GM23248 (cell line): ENCODE measurements at regions not wholly inside any gene's neighbourhood (a gene's known extent, or its start where the extent isn't known, plus 50 kb on each side); places are given as distances from the start of the nearest gene placed in this dataset.

Experiments
- DNase-seq: peaks from one replicate; pipeline ENCODE4 v3.0.0-alpha.2; 2015
- H2AFZ ChIP-seq: fragments of 200-600 bp; sonication (generic); 2 replicates; pipeline ENCODE4 v1.6.1; 2016; ENCODE audit warnings: antibody characterized with exemption
- H3F3A ChIP-seq: fragments of 200-600 bp; sonication (generic); 2 replicates; pipeline ENCODE4 v1.6.1; 2016; ENCODE audit warnings: mild to moderate bottlenecking, antibody characterized with exemption, mixed run types; ENCODE audit not compliant: insufficient read depth
- H3K27ac ChIP-seq: fragments of 200-600 bp; sonication (generic); 2 replicates; pipeline ENCODE4 v1.5.1; 2016; ENCODE audit warnings: mild to moderate bottlenecking
- H3K27me3 ChIP-seq: fragments of 200-600 bp; sonication (generic); replicated peaks from 2 replicates; pipeline ENCODE4 v1.6.1; 2016; ENCODE audit warnings: mild to moderate bottlenecking; ENCODE audit not compliant: insufficient read depth
- H3K36me3 ChIP-seq: fragments of 200-600 bp; sonication (generic); 2 replicates; pipeline ENCODE4 v1.6.1; 2016; ENCODE audit warnings: low read depth, mild to moderate bottlenecking
- H3K4me1 ChIP-seq: fragments of 200-600 bp; sonication (generic); 2 replicates; pipeline ENCODE4 v1.6.1; 2016; ENCODE audit warnings: mild to moderate bottlenecking; ENCODE audit not compliant: insufficient read depth
- H3K4me2 ChIP-seq: fragments of 200-600 bp; sonication (generic); one replicate; pipeline ENCODE4 v1.6.1; 2016; ENCODE audit warnings: mild to moderate bottlenecking; ENCODE audit not compliant: unreplicated experiment
- H3K4me3 ChIP-seq: fragments of 200-600 bp; sonication (generic); 2 replicates; pipeline ENCODE4 v1.5.1; 2016; ENCODE audit warnings: mild to moderate bottlenecking
- H3K79me2 ChIP-seq: fragments of 200-600 bp; sonication (generic); 2 replicates; pipeline ENCODE4 v1.6.1; 2016; ENCODE audit warnings: mild to moderate bottlenecking; ENCODE audit not compliant: insufficient read depth
- H3K9ac ChIP-seq: fragments of 200-600 bp; sonication (generic); 2 replicates; pipeline ENCODE4 v1.6.1; 2016; ENCODE audit warnings: mild to moderate bottlenecking
- H3K9me2 ChIP-seq: fragments of 200-600 bp; sonication (generic); 2 replicates; pipeline ENCODE4 v1.6.1; 2016; ENCODE audit warnings: mixed run types, mild to moderate bottlenecking, moderate library complexity; ENCODE audit not compliant: insufficient read depth
- H3K9me3 ChIP-seq: fragments of 200-600 bp; sonication (generic); one replicate; pipeline ENCODE4 v1.6.1; 2017; ENCODE audit warnings: low read depth
- H4K20me1 ChIP-seq: fragments of 200-600 bp; sonication (generic); 2 replicates; pipeline ENCODE4 v1.6.0; 2016; ENCODE audit not compliant: insufficient read depth
- EZH2 ChIP-seq: fragments of 200-600 bp; sonication (generic); IDR thresholded peaks from 2 replicates; pipeline ENCODE4 v1.6.1; 2018; ENCODE audit warnings: antibody characterized with exemption, mild to moderate bottlenecking; ENCODE audit not compliant: insufficient read depth, poor library complexity, severe bottlenecking
- EZH2phosphoT487 ChIP-seq: fragments of 200-600 bp; sonication (generic); IDR thresholded peaks from 2 replicates; pipeline ENCODE4 v1.6.1; 2018; ENCODE audit warnings: antibody characterized with exemption, moderate library complexity, mild to moderate bottlenecking, low read depth; ENCODE audit not compliant: insufficient read depth
- WGBS, 2 experiments: methylation state at CpG; one replicate each; pipeline ENCODE4 v1.1.6; 2015 to 2017; ENCODE audit warnings: low lambda C conversion rate in 2 of 2, low coverage in 1 of 2; ENCODE audit errors: missing lambda C conversion rate in 2 of 2; 5-methylcytosine and 5-hydroxymethylcytosine counted together
- in situ Hi-C: fragments of 300-500 bp; cut with MboI; formaldehyde crosslinking; loops from 2 replicates; pipeline ENCODE4 v1.15.0; 2020

GRCh38 chr5:142405814-142406395, 81.1 kb upstream of the SPRY4 start:
- no peak for TF ChIP-seq EZH2phosphoT487
- TF ChIP-seq EZH2 = no peak
- H3K4me1 ChIP-seq = no peaks in the 10 kb centered on the region
- no peak overlapping the region for H3K27ac ChIP-seq
- WGBS, 2 experiments = 84 to 85% methylated on average over 6 of the region's 6 CpGs
- in situ Hi-C loops = no loop called here
- H3K27me3 ChIP-seq = no peaks in the 10 kb centered on the region
- H3K4me2 ChIP-seq = no peak overlapping the region
- H3K79me2 ChIP-seq = no peaks in the 10 kb centered on the region
- H3K4me3 ChIP-seq = no peak overlapping the region
- no peaks in the 10 kb centered on the region for H4K20me1 ChIP-seq
- H3K9me2 ChIP-seq = no peaks in the 10 kb centered on the region
- H2AFZ ChIP-seq = no peak overlapping the region
- H3K9me3 ChIP-seq = no peaks in the 10 kb centered on the region
- no peaks in the 10 kb centered on the region for H3K36me3 ChIP-seq
- no peak overlapping the region for H3K9ac ChIP-seq
- no peak for DNase-seq
- H3F3A ChIP-seq = no peaks in the 10 kb centered on the region

- Histone ChIP-seq H2AFZ (no peak overlapping the region), H3K9me2 (no peaks in the 10 kb centered on the region), H3F3A (no peaks in the 10 kb centered on the region), H3K9me3 (no peaks in the 10 kb centered on the region), H3K4me3 (no peak overlapping the region), H3K4me1 (no peaks in the 10 kb centered on the region), H3K36me3 (no peaks in the 10 kb centered on the region), H3K79me2 (no peaks in the 10 kb centered on the region), H3K4me2 (no peak overlapping the region), H3K27me3 (no peaks in the 10 kb centered on the region), H3K9ac (no peak overlapping the region), H4K20me1 (no peaks in the 10 kb centered on the region), H3K27ac (no peak overlapping the region)
- DNase-seq = no peak
- in situ Hi-C loops = no loop called here
- 84 to 86% methylated on average over 6 of the region's 6 CpGs for WGBS, 2 experiments
- no peak for TF ChIP-seq EZH2phosphoT487
Observed at GRCh38 chr5:142405023-142405422, 80.2 kb upstream of the SPRY4 start.

GRCh38 chr5:142404046-142404477, 79.2 kb upstream of the SPRY4 start:
- Histone ChIP-seq H3F3A (no peaks in the 10 kb centered on the region), H3K9me2 (no peaks in the 10 kb centered on the region), H3K4me3 (no peak overlapping the region), H3K27ac (no peak overlapping the region), H2AFZ (no peak overlapping the region), H3K27me3 (no peaks in the 10 kb centered on the region), H3K9ac (no peak overlapping the region), H3K79me2 (no peaks in the 10 kb centered on the region), H3K9me3 (no peaks in the 10 kb centered on the region), H3K36me3 (no peaks in the 10 kb centered on the region), H4K20me1 (no peaks in the 10 kb centered on the region), H3K4me1 (no peaks in the 10 kb centered on the region), H3K4me2 (no peak overlapping the region)
- no peak for DNase-seq
- in situ Hi-C loops = no loop called here
- TF ChIP-seq EZH2phosphoT487 = no peak
- TF ChIP-seq EZH2 = no peak
- 87 to 88% methylated on average over 14 of the region's 14 CpGs for whole genome bisulfite sequencing, 2 experiments

- no peak overlapping the region for H3K27ac ChIP-seq
- in situ Hi-C loops = no loop called here
- no peak overlapping the region for H3K4me2 ChIP-seq
- no peak overlapping the region for H3K4me3 ChIP-seq
- WGBS, 2 experiments = 80 to 82% methylated on average over 7 of the region's 7 CpGs
- H3K4me1 ChIP-seq = no peaks in the 10 kb centered on the region
- no peaks in the 10 kb centered on the region for H3K36me3 ChIP-seq
- no peak overlapping the region for H2AFZ ChIP-seq
- no peaks in the 10 kb centered on the region for H3K9me2 ChIP-seq
- H3K79me2 ChIP-seq = no peaks in the 10 kb centered on the region
- no peaks in the 10 kb centered on the region for H3F3A ChIP-seq
- H3K9ac ChIP-seq = no peak overlapping the region
- no peaks in the 10 kb centered on the region for H3K9me3 ChIP-seq
- H3K27me3 ChIP-seq = no peaks in the 10 kb centered on the region
- TF ChIP-seq EZH2 (no peak), EZH2phosphoT487 (no peak)
- DNase-seq = no peak
- H4K20me1 ChIP-seq = no peaks in the 10 kb centered on the region
Observed at GRCh38 chr5:142403583-142403982, 78.8 kb upstream of the SPRY4 start.

GRCh38 chr5:142402752-142403318, 78.0 kb upstream of the SPRY4 start:
- Histone ChIP-seq H3F3A (no peaks in the 10 kb centered on the region), H3K4me3 (no peak overlapping the region), H3K27me3 (no peaks in the 10 kb centered on the region), H3K4me2 (no peak overlapping the region), H3K27ac (no peak overlapping the region), H3K79me2 (no peaks in the 10 kb centered on the region), H2AFZ (no peak overlapping the region), H4K20me1 (no peaks in the 10 kb centered on the region), H3K4me1 (no peaks in the 10 kb centered on the region), H3K9ac (no peak overlapping the region), H3K9me2 (no peaks in the 10 kb centered on the region), H3K9me3 (no peaks in the 10 kb centered on the region), H3K36me3 (no peaks in the 10 kb centered on the region)
- no peak for TF ChIP-seq EZH2
- TF ChIP-seq EZH2phosphoT487 = no peak
- in situ Hi-C loops = no loop called here
- no peak for DNase-seq
- 100% methylated on average over 3 of the region's 3 CpGs for WGBS, 2 experiments
